ENCODE measurements at regions not wholly inside any gene's neighbourhood (a gene's known extent, or its start where the extent isn't known, plus 50 kb on each side); places are given as distances from the start of the nearest gene placed in this dataset.
A peak's percentile ranks its signal among the peaks of the same experiment; 100 is the strongest.

DNA sequence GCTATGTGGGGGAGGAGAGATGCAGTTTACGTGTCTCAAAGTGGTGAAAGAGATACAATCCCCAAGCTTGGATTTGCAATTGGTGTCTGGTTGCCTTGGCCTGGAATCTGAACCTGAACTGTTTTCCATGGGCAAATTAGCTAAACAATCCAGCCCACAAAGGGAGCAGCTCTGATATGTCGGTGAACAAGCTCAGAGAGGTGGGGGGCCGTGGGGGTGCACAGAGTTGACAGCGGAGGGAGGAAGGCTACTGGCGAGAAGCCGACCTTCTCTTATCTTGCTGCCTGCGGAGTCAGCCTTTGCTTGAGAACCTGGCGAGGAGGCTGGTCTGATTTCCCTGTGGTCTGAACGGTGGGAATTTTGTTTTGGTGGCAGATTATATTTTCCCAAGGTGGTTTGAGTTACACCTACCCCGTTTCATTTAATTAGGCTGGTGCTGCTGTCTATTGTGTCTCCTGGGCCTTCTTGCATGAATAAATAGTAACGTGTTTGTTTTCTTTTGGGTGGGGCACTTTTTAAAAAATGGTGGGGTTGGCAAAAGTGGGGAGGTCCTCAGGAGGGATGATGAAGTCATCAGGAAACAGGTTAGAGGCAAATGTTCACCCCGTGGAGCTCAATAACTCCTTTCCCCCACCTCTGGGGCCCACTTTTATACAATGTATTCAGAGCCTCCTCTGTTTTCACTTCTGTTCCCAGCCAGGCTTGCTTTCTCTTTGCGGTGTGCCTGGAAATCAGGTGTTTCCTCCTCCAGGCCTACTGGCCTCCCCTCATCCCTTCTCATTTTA lies 80.9 kb upstream of the IGFBP5 start:
- no peak for DNase-seq (ENCODE audit: low read depth)
- TF ChIP-seq, protein P1, sequence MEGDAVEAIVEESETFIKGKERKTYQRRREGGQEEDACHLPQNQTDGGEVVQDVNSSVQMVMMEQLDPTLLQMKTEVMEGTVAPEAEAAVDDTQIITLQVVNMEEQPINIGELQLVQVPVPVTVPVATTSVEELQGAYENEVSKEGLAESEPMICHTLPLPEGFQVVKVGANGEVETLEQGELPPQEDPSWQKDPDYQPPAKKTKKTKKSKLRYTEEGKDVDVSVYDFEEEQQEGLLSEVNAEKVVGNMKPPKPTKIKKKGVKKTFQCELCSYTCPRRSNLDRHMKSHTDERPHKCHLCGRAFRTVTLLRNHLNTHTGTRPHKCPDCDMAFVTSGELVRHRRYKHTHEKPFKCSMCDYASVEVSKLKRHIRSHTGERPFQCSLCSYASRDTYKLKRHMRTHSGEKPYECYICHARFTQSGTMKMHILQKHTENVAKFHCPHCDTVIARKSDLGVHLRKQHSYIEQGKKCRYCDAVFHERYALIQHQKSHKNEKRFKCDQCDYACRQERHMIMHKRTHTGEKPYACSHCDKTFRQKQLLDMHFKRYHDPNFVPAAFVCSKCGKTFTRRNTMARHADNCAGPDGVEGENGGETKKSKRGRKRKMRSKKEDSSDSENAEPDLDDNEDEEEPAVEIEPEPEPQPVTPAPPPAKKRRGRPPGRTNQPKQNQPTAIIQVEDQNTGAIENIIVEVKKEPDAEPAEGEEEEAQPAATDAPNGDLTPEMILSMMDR (conservative IDR thresholded peaks at IDR 0.05; ENCODE audit: control insufficient read depth, insufficient read depth, low read depth, low read length): no peak
- no peak overlapping the region for H3K4me3 ChIP-seq (ENCODE audit: control insufficient read depth, low read depth, low read length)

DNA sequence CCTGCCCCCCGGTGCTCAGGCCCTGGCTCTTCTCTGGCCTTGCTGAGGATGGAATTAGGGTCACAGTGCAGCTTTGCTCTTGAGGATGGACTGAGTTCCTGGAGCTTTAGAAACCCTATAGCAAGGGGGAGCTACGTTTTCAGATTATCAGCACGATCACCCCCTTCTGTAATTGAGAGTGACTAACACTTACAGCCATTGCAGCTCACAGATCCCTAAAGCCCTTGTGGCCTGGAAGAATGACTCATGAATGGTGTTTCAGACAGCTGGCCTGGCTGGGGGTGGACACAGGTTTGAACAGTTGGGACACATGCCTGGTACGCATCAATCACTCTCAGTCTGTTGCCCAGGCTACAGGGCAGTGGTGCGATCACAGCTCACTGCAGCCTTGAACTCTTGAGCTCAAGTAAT lies 79.7 kb upstream of the IGFBP5 start:
- H3K4me3 ChIP-seq (ENCODE audit: control insufficient read depth, low read depth, low read length): peak overlapping the region; percentile 32
- TF ChIP-seq, protein P1 (conservative IDR thresholded peaks at IDR 0.05; ENCODE audit: control insufficient read depth, insufficient read depth, low read depth, low read length): peak; percentile 5
- DNase-seq (ENCODE audit: low read depth): peak; percentile 98

DNA sequence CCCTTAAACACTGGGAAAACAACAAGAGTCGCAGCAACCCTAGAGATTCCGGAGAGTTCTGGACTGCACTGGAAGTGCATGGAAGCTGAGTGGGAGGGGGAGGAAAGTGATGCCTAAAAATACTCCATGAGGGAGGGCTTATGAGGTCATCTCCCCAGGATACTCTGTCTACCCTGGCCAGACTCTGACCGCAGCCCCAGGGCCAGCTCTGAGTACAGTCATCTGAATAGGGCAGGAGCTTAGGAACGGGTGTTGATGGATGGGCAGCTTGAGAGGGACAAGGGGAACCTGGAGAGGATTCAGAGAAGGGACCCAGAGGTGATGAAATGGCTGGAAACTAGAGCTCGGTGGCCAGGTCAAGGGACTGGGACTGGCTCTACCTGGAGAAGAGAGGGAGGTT lies 79.3 kb upstream of the IGFBP5 start:
- H3K4me3 ChIP-seq (ENCODE audit: control insufficient read depth, low read depth, low read length): peak overlapping the region; percentile 32
- DNase-seq (ENCODE audit: low read depth): peak; percentile 96
- TF ChIP-seq, protein P1 (conservative IDR thresholded peaks at IDR 0.05; ENCODE audit: control insufficient read depth, insufficient read depth, low read depth, low read length): no peak

DNA sequence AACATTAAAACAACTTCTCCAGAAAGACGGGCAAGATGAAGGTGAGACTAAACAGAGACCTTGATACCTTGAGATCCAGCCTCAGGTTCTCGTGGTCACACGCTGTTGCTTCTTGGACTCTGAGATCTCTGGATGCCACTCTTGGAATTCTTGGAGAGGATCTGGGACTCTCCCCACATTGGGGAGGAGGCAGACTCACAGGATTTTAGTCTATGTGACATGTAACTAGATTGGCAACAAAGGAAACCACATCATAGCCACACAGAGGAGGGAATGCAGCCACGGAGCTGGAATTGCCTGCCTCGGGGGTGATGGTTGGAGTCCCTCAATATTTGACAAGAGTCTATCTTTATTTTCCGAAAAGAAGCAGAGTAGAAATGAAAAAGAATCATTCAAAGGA lies 78.8 kb upstream of the IGFBP5 start:
- TF ChIP-seq, protein P1 (conservative IDR thresholded peaks at IDR 0.05; ENCODE audit: control insufficient read depth, insufficient read depth, low read depth, low read length): no peak
- DNase-seq (ENCODE audit: low read depth): no peak
- peak overlapping the region; percentile 2 for H3K4me3 ChIP-seq (ENCODE audit: control insufficient read depth, low read depth, low read length)

DNA sequence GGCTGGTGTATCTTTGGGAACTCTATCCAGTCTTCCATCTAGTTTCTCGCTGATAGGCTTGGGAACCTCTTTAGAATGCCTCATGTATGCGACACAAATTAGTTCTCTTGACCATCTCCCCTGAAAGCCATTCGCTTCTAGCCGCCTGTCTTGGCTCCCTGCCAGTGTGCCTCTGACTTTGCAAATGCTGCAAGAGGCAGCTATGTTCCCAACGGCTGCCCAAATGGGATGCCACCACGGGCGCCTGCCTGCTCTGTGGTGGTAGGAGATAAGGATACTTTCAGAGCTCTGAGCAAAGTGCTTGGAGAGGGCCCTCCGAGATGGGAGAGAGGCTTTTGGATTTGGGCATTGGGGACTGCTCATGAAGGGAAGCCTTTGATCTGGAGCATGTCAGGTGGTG lies 77.7 kb upstream of the IGFBP5 start:
- no peak overlapping the region for H3K4me3 ChIP-seq (ENCODE audit: control insufficient read depth, low read depth, low read length)
- DNase-seq (ENCODE audit: low read depth): no peak
- TF ChIP-seq, protein P1 (conservative IDR thresholded peaks at IDR 0.05; ENCODE audit: control insufficient read depth, insufficient read depth, low read depth, low read length): no peak

DNA sequence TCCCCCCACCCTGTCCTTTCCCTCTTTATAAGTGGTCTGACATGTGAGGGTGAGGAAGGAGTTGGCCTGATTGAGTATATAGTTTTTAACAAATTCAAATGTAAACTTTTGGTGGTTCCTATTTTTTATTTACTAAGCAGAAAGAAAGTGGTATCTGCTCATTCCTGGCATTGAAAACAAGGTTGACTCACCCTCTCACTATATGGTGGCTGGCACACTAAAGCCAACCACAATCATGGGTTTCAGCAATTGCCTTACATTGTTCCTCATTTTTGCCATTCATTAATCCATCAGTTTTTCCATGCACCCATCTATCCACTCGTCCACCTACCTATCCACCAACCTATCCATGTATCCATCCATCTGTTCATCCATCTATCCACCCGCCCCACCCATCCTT lies 75.4 kb upstream of the IGFBP5 start:
- no peak overlapping the region for H3K4me3 ChIP-seq (ENCODE audit: control insufficient read depth, low read depth, low read length)
- DNase-seq (ENCODE audit: low read depth): no peak
- TF ChIP-seq, protein P1 (conservative IDR thresholded peaks at IDR 0.05; ENCODE audit: control insufficient read depth, insufficient read depth, low read depth, low read length): no peak

Measured in fibroblast of mammary gland (primary cell).